Epithelial cell of esophagus (primary cell): ENCODE measurements at regions not wholly inside any gene's neighbourhood (a gene's known extent, or its start where the extent isn't known, plus 50 kb on each side); places are given as distances from the start of the nearest gene placed in this dataset.

Source experiments
- DNase-seq: peaks from one replicate; pipeline ENCODE4 v3.0.0; 2010; ENCODE audit warnings: low read depth
- H3K4me3 ChIP-seq: 2 replicates; pipeline ENCODE4 v1.5.1; 2011; ENCODE audit warnings: mild to moderate bottlenecking, low read length, control low read depth
- TF ChIP-seq, protein P1 (sequence below): IDR thresholded peaks from 2 replicates; pipeline ENCODE4 v1.5.1; 2011; ENCODE audit warnings: low read depth, mild to moderate bottlenecking, low read length, control low read depth, inconsistent platforms; ENCODE audit not compliant: insufficient read depth; ENCODE audit errors: missing control alignments

DNA sequence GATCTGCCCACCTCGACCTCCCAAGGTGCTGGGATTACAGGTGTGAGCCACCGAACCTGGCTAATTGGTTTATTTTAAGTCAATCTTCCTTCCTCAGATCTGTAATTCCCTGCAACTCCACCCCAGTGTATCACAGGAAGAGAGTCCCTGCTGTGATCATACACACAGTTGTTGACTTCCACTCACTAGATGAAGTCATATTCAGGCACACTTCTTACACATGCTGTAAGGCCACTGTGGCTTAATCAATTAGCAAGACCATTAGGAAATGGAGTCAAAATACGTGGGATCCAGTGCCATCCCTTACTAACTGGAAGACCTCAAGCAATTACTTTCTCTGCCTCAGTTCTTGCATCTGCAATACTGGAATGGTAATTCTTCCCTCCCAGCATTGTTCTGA, 66.1 kb upstream of the PAX2 start:
- H3K4me3 ChIP-seq: no peak overlapping the region
- DNase-seq: no peak
- TF ChIP-seq, protein P1, sequence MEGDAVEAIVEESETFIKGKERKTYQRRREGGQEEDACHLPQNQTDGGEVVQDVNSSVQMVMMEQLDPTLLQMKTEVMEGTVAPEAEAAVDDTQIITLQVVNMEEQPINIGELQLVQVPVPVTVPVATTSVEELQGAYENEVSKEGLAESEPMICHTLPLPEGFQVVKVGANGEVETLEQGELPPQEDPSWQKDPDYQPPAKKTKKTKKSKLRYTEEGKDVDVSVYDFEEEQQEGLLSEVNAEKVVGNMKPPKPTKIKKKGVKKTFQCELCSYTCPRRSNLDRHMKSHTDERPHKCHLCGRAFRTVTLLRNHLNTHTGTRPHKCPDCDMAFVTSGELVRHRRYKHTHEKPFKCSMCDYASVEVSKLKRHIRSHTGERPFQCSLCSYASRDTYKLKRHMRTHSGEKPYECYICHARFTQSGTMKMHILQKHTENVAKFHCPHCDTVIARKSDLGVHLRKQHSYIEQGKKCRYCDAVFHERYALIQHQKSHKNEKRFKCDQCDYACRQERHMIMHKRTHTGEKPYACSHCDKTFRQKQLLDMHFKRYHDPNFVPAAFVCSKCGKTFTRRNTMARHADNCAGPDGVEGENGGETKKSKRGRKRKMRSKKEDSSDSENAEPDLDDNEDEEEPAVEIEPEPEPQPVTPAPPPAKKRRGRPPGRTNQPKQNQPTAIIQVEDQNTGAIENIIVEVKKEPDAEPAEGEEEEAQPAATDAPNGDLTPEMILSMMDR: no peak

DNA sequence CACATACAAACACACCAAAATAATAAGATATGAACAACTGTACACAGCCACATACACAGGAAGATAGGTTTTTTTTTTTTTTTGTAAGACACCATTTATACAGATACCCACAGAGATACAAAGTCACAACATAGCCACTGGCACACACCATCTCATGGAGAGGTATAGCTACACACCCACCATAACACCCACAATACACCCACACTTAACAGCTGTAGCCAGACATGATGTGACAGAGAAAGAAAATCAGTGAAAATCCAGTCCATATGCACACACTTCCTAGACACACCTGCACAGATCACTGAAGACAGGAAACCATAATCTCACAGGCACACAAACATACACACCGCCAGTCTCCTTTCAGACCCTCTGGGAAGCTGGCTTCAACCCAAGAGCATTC, 62.4 kb upstream of the PAX2 start:
- DNase-seq: no peak
- TF ChIP-seq, protein P1: no peak
- H3K4me3 ChIP-seq: no peak overlapping the region

DNA sequence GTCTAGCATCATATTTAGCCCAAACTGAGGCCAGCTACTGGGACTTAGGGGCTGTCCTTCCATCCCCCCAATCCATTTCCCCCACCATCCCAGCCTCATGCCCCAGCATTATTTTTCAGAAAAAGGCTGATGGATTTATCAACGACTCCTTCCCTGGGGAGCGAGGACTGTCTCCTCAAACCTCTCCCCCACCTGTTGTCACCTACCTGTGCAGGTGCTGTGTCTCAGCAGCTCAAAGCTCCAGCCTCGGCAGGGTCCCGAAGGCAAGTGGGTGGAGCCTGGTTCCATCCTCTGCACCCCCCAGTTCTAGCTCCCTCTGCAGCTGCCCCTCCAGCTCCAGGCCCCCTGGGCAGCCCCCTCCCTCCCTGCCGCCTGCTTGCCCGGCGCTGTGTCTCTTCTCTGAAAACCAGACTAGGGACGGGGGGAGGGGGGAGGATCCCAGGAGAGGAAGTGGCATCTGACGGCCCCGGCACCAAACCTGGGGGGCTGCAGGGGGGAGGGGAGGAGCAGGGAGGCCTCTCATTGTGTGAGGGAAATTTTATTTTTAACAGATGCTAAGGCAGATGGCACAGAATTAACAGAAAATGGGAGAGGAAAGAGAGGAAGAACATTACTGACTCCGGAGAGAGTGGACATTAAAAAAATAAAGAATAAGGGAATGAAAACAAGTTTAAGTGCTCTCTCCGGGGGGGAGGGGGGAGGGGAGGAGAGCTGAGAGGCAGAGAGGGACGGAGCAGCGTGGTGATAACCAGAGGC, 61.7 kb upstream of the PAX2 start:
- TF ChIP-seq, protein P1: no peak
- no peak for DNase-seq

DNA sequence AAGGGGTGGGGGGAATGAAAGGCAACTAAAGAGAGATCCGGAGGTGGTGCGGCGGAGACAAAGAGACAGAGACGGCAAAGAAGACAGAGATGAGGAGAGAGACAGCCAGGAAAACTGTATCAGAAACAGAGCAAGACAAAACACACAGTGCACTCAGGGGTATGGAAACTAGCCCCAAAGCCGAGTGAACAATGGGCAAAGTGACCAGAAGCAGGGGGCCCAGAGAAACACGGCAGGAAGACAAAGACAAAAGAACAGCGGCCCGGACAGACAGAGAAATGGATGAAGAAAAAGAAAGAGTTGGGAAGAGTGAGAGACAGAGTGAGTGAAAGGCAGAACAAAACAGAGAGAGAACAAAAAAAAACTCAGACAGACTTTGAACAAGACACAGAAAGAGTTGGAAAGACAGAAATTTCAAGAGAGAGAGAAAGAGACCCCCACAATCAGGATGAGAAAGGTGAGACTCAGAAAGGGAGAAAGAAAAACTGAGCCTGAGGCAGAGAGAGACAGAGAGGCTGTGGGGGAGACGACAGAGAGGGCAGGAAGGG, 60.6 kb upstream of the PAX2 start:
- DNase-seq: no peak
- TF ChIP-seq, protein P1: no peak

More for the DNA sequence above, 61.7 kb upstream of the PAX2 start:
- H3K4me3 ChIP-seq: no peak overlapping the region

DNA sequence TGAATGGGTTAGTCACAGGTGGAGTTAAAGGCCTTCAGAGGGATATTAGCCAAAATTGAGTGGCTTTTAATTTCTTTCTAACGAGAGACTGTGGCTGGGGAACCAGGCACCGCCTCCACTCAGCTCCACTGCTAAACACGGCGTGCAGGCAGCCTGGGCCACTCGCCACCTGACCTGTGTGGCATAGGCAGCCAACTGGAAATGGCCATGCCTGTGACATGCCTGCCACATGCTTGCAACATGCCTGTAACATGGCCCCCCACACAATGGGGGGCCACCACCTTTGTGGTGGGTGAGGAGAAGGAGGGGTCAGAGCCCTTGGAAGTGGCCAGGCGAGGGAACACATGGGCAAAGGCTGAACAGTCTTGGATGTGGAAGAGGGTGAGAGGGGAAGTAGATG, 60.1 kb upstream of the PAX2 start:
- TF ChIP-seq, protein P1: no peak
- DNase-seq: no peak
- H3K4me3 ChIP-seq: no peak overlapping the region

More for the DNA sequence above, 60.6 kb upstream of the PAX2 start:
- no peak overlapping the region for H3K4me3 ChIP-seq

DNA sequence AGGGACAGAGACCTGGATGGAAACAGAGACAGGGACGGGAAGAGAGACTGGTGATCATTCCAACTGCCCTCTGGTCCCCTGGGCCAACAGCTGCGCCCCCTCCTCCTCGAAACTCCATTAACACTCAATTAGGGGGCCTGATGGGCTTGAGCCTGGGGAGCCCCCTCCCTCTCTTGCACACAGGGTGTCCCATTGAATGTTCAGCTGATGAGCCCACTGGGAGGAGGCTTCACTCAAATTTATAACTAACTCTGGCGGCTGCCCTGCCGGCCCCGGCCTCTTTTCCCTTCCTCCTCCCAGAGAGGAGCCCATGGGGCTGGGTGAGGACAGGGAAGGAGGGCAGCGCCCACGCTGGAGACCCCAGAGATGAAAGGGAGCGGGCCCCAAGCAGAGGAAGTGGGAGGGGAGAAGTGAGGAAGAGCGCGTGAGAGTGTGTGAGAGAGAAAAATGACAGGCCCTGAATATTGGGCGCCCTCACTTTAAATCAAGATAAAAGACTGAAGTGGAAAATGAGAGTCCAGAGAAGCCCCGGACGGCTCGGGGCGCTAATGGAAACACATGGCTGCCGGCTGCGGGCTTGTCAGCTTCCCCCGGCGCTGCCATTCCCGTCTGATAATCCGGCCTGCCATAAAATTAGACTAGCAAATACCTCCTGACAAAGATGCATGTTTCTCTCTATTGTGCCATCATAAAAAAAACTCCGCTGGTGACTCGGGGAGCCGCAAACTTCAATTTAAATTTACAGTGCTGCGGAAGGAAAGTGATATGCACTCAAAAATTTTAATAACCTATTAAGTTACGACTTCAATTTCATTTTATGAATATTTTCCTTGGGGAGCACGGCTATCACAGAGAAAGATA, 58.0 kb upstream of the PAX2 start:
- DNase-seq: no peak

More for the DNA sequence above, 58.0 kb upstream of the PAX2 start:
- TF ChIP-seq, protein P1: no peak
- no peak overlapping the region for H3K4me3 ChIP-seq
